MM.1S (cell line): ENCODE measurements at regions not wholly inside any gene's neighbourhood (a gene's known extent, or its start where the extent isn't known, plus 50 kb on each side); places are given as distances from the start of the nearest gene placed in this dataset.

ENCODE experiments used
- DNase-seq: peaks from one replicate; pipeline ENCODE4 v3.0.0-alpha.2; 2015
- H2AFZ ChIP-seq: fragments of 300-600 bp; sonication (generic); 2 replicates; pipeline ENCODE4 v1.6.0; 2016; ENCODE audit warnings: antibody characterized with exemption, low read length
- H3F3A ChIP-seq: fragments of 300-600 bp; sonication (generic); 2 replicates; pipeline ENCODE4 v1.6.1; 2016; ENCODE audit warnings: mild to moderate bottlenecking, antibody characterized with exemption, low read length, moderate library complexity, mixed read lengths; ENCODE audit not compliant: insufficient read depth
- H3K27ac ChIP-seq: fragments of 300-600 bp; sonication (generic); 2 replicates; pipeline ENCODE4 v1.5.1; 2016; ENCODE audit warnings: mild to moderate bottlenecking, low read length
- H3K27me3 ChIP-seq: fragments of 300-600 bp; sonication (generic); replicated peaks from 2 replicates; pipeline ENCODE4 v1.6.0; 2016; ENCODE audit warnings: low read length; ENCODE audit not compliant: insufficient read depth
- H3K36me3 ChIP-seq: fragments of 300-600 bp; sonication (generic); replicated peaks from 2 replicates; pipeline ENCODE4 v1.6.1; 2016; ENCODE audit warnings: mild to moderate bottlenecking, low read length, mixed read lengths; ENCODE audit not compliant: insufficient read depth
- H3K4me1 ChIP-seq: fragments of 300-600 bp; sonication (generic); 2 replicates; pipeline ENCODE4 v1.6.1; 2016; ENCODE audit warnings: low read length, mixed read lengths
- H3K4me2 ChIP-seq: fragments of 300-600 bp; sonication (generic); 2 replicates; pipeline ENCODE4 v1.6.0; 2016; ENCODE audit warnings: low read depth, low read length
- H3K4me3 ChIP-seq: fragments of 300-600 bp; sonication (generic); 2 replicates; pipeline ENCODE4 v1.5.1; 2016; ENCODE audit warnings: low read length, mixed read lengths
- H3K79me2 ChIP-seq: fragments of 300-600 bp; sonication (generic); 2 replicates; pipeline ENCODE4 v1.6.1; 2016; ENCODE audit warnings: mixed run types, low read length, mixed read lengths
- H3K9ac ChIP-seq: fragments of 300-600 bp; sonication (generic); 2 replicates; pipeline ENCODE4 v1.6.1; 2016; ENCODE audit warnings: low read length, mixed read lengths
- H3K9me2 ChIP-seq: fragments of 300-600 bp; sonication (generic); replicated peaks from 2 replicates; pipeline ENCODE4 v1.6.1; 2016; ENCODE audit warnings: mild to moderate bottlenecking, low read length, mixed read lengths; ENCODE audit not compliant: insufficient read depth
- H3K9me3 ChIP-seq: fragments of 300-600 bp; sonication (generic); replicated peaks from 2 replicates; pipeline ENCODE4 v1.6.1; 2016; ENCODE audit warnings: mild to moderate bottlenecking, low read length, mixed read lengths; ENCODE audit not compliant: insufficient read depth
- H4K20me1 ChIP-seq: fragments of 300-600 bp; sonication (generic); 2 replicates; pipeline ENCODE4 v1.6.1; 2016; ENCODE audit warnings: mild to moderate bottlenecking, low read length, moderate library complexity, mixed read lengths; ENCODE audit not compliant: insufficient read depth
- EZH2 ChIP-seq: fragments of 300-600 bp; sonication (generic); optimal IDR thresholded peaks from 2 replicates; pipeline ENCODE3; 2017; ENCODE audit warnings: low read depth, mild to moderate bottlenecking, antibody characterized with exemption, low read length, mixed read lengths
- EZH2phosphoT487 ChIP-seq: fragments of 300-600 bp; sonication (generic); IDR thresholded peaks from 2 replicates; pipeline ENCODE4 v1.6.1; 2018; ENCODE audit warnings: antibody characterized with exemption, low read length
- TF ChIP-seq, protein P1 (sequence below): fragments of 300-600 bp; sonication (generic); IDR thresholded peaks from 2 replicates; pipeline ENCODE4 v1.5.1; 2016; ENCODE audit warnings: antibody characterized with exemption, low read length, mixed read lengths

DNA sequence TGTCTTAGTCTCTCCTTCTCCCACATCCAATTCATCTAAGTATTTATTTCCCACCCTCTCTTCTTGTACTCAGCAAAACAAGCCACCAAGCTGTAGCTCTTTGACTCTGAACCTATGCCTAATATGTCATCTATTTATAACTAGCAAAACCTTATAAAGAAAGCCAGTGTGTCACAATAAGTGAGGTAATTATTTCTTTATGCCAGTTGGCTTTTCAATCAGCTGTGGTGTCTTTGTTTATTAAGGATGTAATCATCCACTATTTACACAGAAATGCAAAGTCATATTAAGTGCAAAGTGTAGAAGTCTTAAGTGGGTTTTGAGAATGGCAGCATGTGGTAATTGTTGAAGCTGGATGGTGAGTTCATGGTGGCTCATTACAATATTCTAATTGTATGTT lies 215.2 kb upstream of the HTR1E start:
- no peaks in the 10 kb centered on the region for H4K20me1 ChIP-seq

GRCh38 chr6:86715676-86716075 lies 221.7 kb upstream of the HTR1E start:
- no peaks in the 10 kb centered on the region for H4K20me1 ChIP-seq
- H3K4me1 ChIP-seq = no peaks in the 10 kb centered on the region
- no peaks in the 10 kb centered on the region for H3K79me2 ChIP-seq
- no peaks in the 10 kb centered on the region for H3K9me2 ChIP-seq
- H3K27ac ChIP-seq = no peak overlapping the region
- H3K4me3 ChIP-seq = no peak overlapping the region
- H3F3A ChIP-seq = no peaks in the 10 kb centered on the region
- H3K9me3 ChIP-seq = no peaks in the 10 kb centered on the region
- H3K4me2 ChIP-seq = no peak overlapping the region
- no peaks in the 10 kb centered on the region for H3K27me3 ChIP-seq
- H2AFZ ChIP-seq = no peak overlapping the region
- TF ChIP-seq, protein P1, sequence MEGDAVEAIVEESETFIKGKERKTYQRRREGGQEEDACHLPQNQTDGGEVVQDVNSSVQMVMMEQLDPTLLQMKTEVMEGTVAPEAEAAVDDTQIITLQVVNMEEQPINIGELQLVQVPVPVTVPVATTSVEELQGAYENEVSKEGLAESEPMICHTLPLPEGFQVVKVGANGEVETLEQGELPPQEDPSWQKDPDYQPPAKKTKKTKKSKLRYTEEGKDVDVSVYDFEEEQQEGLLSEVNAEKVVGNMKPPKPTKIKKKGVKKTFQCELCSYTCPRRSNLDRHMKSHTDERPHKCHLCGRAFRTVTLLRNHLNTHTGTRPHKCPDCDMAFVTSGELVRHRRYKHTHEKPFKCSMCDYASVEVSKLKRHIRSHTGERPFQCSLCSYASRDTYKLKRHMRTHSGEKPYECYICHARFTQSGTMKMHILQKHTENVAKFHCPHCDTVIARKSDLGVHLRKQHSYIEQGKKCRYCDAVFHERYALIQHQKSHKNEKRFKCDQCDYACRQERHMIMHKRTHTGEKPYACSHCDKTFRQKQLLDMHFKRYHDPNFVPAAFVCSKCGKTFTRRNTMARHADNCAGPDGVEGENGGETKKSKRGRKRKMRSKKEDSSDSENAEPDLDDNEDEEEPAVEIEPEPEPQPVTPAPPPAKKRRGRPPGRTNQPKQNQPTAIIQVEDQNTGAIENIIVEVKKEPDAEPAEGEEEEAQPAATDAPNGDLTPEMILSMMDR = no peak
- TF ChIP-seq EZH2 = no peak
- no peak for TF ChIP-seq EZH2phosphoT487
- no peak for DNase-seq
- H3K9ac ChIP-seq = no peak overlapping the region
- no peaks in the 10 kb centered on the region for H3K36me3 ChIP-seq

More for the DNA sequence above, 215.2 kb upstream of the HTR1E start:
- Histone ChIP-seq H3K4me2 (no peak overlapping the region), H3K9ac (no peak overlapping the region), H3K4me1 (no peaks in the 10 kb centered on the region), H3K4me3 (no peak overlapping the region), H3K9me3 (no peaks in the 10 kb centered on the region), H2AFZ (no peak overlapping the region), H3K9me2 (no peaks in the 10 kb centered on the region), H3K27me3 (no peaks in the 10 kb centered on the region), H3F3A (no peaks in the 10 kb centered on the region), H3K27ac (no peak overlapping the region), H3K79me2 (no peaks in the 10 kb centered on the region), H3K36me3 (no peaks in the 10 kb centered on the region)
- TF ChIP-seq, protein P1 = no peak
- TF ChIP-seq EZH2 (no peak), EZH2phosphoT487 (no peak)
- no peak for DNase-seq

DNA sequence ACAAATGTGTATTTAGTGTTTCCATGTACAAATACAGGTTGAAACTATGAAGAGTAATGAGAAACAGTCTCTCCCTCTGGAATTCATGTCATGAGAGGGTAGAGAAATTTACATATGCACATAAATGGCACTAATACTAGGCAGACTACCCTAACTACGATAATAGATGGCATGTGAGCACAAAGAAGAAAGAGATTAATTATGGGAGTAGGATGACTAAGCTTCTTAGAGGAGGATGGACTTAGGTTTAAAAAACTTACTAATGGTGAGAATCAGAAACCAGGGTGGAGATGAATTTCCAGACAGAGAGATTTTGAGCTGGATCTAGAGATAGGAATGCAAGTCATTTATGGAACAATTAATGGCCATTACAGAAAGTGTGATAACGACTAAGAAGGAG lies 225.3 kb upstream of the HTR1E start:
- Histone ChIP-seq H3K9ac (no peak overlapping the region), H3K79me2 (no peaks in the 10 kb centered on the region), H3K4me2 (no peak overlapping the region), H3K27me3 (no peaks in the 10 kb centered on the region), H3K9me3 (no peaks in the 10 kb centered on the region), H3K27ac (no peak overlapping the region), H2AFZ (no peak overlapping the region), H3F3A (no peaks in the 10 kb centered on the region), H3K9me2 (no peaks in the 10 kb centered on the region), H4K20me1 (no peaks in the 10 kb centered on the region), H3K36me3 (no peaks in the 10 kb centered on the region), H3K4me3 (no peak overlapping the region), H3K4me1 (no peaks in the 10 kb centered on the region)
- TF ChIP-seq EZH2phosphoT487 (no peak), EZH2 (no peak)
- TF ChIP-seq, protein P1 = no peak
- DNase-seq = no peak
